ENCODE measurements at regions not wholly inside any gene's neighbourhood (a gene's known extent, or its start where the extent isn't known, plus 50 kb on each side); places are given as distances from the start of the nearest gene placed in this dataset.

DNA sequence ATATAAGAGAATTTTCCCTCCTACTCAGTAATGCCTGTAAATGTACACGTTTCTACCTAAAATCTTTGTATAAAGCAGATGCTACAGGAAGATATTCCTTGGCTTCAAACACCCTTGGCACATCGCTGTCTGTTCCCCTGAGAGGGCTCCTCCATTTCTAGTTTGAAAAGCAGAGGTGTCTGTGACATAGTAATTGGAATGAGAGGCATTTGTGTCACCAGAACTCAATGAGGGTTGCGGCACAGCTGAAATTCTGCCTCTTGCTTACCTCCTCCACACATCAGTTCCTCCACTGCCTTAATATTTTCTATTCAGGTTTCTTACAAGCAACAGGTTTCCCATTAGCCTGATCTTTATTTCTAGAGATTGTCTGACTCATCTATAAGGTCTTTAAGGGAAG is 359.9 kb upstream of the DCC start:
- Histone ChIP-seq H3K4me3 (ENCODE audit: low read depth, low read length) (no peak overlapping the region), H3K27ac (ENCODE audit: insufficient read depth, low read length, poor library complexity, severe bottlenecking) (no peak overlapping the region), H3K27me3 (ENCODE audit: control insufficient read depth, insufficient read depth, low read length) (no peaks in the 10 kb centered on the region), H3K9me3 (ENCODE audit: control insufficient read depth in 2 of 2, low read length in 2 of 2) (no peaks in the 10 kb centered on the region), H3K36me3 (ENCODE audit: control insufficient read depth, insufficient read depth, low read length) (no peaks in the 10 kb centered on the region), H3K4me1 (ENCODE audit: control insufficient read depth, insufficient read depth, low read length, poor library complexity, severe bottlenecking) (no peaks in the 10 kb centered on the region)
- Mint-ChIP-seq H3K4me1 (no peaks in the 10 kb centered on the region), H3K27me3 (no peaks in the 10 kb centered on the region), H3K36me3 (no peaks in the 10 kb centered on the region), H3K9me3 (peaks cover 0 to 6% (median 3%) of the 10 kb centered on the region in 7 donors), H3K27ac (no peak overlapping the region), H3K4me3 (no peak overlapping the region)
- no peak for DNase-seq
- no peak for ATAC-seq (ENCODE audit: low read depth in 2 of 2)

DNA sequence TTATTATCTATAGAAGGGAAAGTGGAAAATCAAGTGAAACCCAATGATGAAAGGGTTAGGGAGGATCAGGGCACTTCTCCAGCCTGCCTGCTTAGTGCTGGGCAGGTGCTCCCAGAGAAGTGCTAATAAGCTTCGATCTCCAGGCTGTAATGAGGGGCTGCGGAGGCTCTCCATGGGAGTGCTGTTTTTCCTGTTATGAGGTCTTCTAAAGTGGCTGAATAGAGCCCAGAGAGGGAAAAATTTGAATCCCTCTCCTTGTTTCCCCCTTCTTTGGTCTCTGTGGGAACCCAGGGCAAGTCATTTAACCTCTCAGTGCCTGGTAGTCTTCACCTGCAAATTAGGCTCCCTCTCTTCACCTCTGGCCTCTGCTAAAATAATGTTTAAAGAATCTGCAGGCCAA is 351.7 kb upstream of the DCC start:
- H3K27me3 Mint-ChIP-seq: no peaks in the 10 kb centered on the region
- H3K27me3 ChIP-seq (ENCODE audit: control insufficient read depth, insufficient read depth, low read length): no peaks in the 10 kb centered on the region
- no peaks in the 10 kb centered on the region for H3K36me3 Mint-ChIP-seq
- H3K9me3 ChIP-seq (ENCODE audit: control insufficient read depth in 2 of 2, low read length in 2 of 2): no peaks in the 10 kb centered on the region
- H3K36me3 ChIP-seq (ENCODE audit: control insufficient read depth, insufficient read depth, low read length): no peaks in the 10 kb centered on the region
- H3K4me1 ChIP-seq (ENCODE audit: control insufficient read depth, insufficient read depth, low read length, poor library complexity, severe bottlenecking): no peaks in the 10 kb centered on the region
- DNase-seq: no peak
- no peak overlapping the region for H3K27ac ChIP-seq (ENCODE audit: insufficient read depth, low read length, poor library complexity, severe bottlenecking)
- H3K27ac Mint-ChIP-seq: no peak overlapping the region
- no peak overlapping the region for H3K4me3 Mint-ChIP-seq
- no peaks in the 10 kb centered on the region for H3K4me1 Mint-ChIP-seq
- H3K9me3 Mint-ChIP-seq: peaks cover 0 to 10% (median 3%) of the 10 kb centered on the region in 7 donors
- no peak overlapping the region for H3K4me3 ChIP-seq (ENCODE audit: low read depth, low read length)
- ATAC-seq (ENCODE audit: low read depth in 2 of 2): no peak

DNA sequence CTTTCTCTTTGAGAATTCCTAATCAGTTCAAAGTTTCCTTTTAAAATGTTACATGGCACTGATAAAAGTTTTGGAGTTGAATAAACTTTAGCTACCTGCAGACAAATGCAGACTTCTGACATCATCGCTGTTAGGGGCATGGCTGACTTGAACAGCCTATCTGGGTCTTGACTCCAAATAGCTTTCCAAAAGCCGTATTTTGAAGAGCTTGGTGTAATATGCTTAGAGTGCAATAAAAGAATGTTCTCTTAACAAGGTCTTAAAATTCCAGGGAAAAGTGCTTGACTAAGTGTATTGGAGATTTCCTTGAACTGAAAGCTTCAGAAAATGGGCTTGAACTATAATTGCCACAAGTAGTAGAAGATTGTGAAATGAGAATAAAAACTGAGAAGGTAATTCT is 342.9 kb upstream of the DCC start:
- no peaks in the 10 kb centered on the region for H3K36me3 Mint-ChIP-seq
- Histone ChIP-seq H3K4me1 (ENCODE audit: control insufficient read depth, insufficient read depth, low read length, poor library complexity, severe bottlenecking) (no peaks in the 10 kb centered on the region), H3K27me3 (ENCODE audit: control insufficient read depth, insufficient read depth, low read length) (no peaks in the 10 kb centered on the region), H3K9me3 (ENCODE audit: control insufficient read depth in 2 of 2, low read length in 2 of 2) (no peaks in the 10 kb centered on the region), H3K4me3 (ENCODE audit: low read depth, low read length) (no peak overlapping the region), H3K36me3 (ENCODE audit: control insufficient read depth, insufficient read depth, low read length) (no peaks in the 10 kb centered on the region), H3K27ac (ENCODE audit: insufficient read depth, low read length, poor library complexity, severe bottlenecking) (no peak overlapping the region)
- ATAC-seq (ENCODE audit: low read depth in 2 of 2) (no peak), DNase-seq (no peak)
- H3K9me3 Mint-ChIP-seq: peaks cover 0 to 7% (median 4%) of the 10 kb centered on the region in 7 donors
- no peaks in the 10 kb centered on the region for H3K27me3 Mint-ChIP-seq
- H3K4me1 Mint-ChIP-seq: no peaks in the 10 kb centered on the region
- no peak overlapping the region for H3K4me3 Mint-ChIP-seq
- no peak overlapping the region for H3K27ac Mint-ChIP-seq

DNA sequence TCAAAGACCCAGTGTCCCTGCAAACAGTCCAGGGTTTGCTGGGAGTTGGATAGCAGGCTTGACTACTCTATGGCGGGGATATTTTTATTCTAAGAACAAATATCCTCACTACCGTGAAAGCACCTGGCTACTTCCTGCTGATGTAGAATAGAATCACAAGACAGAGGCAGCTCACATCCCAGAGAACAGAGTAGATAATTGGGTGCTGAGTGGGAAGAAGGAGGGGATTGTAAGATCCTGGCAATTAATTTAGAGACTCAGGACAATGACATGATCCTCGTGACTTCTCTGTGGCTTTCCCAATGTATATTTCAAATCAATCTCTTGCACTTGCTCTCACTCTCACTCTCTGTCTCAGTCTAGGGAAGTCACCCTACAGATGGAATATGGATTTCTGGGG is 341.9 kb upstream of the DCC start:
- no peak for ATAC-seq (ENCODE audit: low read depth in 2 of 2)
- no peak overlapping the region for H3K4me3 Mint-ChIP-seq
- no peaks in the 10 kb centered on the region for H3K27me3 Mint-ChIP-seq
- no peak for DNase-seq
- H3K9me3 Mint-ChIP-seq: peaks cover 0 to 6% (median 1%) of the 10 kb centered on the region in 7 donors
- no peak overlapping the region for H3K27ac Mint-ChIP-seq
- no peak overlapping the region for H3K4me3 ChIP-seq (ENCODE audit: low read depth, low read length)
- no peaks in the 10 kb centered on the region for H3K36me3 Mint-ChIP-seq
- no peaks in the 10 kb centered on the region for H3K27me3 ChIP-seq (ENCODE audit: control insufficient read depth, insufficient read depth, low read length)
- H3K27ac ChIP-seq (ENCODE audit: insufficient read depth, low read length, poor library complexity, severe bottlenecking): no peak overlapping the region
- no peaks in the 10 kb centered on the region for H3K36me3 ChIP-seq (ENCODE audit: control insufficient read depth, insufficient read depth, low read length)
- H3K4me1 Mint-ChIP-seq: no peaks in the 10 kb centered on the region
- no peaks in the 10 kb centered on the region for H3K4me1 ChIP-seq (ENCODE audit: control insufficient read depth, insufficient read depth, low read length, poor library complexity, severe bottlenecking)
- no peaks in the 10 kb centered on the region for H3K9me3 ChIP-seq (ENCODE audit: control insufficient read depth in 2 of 2, low read length in 2 of 2)

DNA sequence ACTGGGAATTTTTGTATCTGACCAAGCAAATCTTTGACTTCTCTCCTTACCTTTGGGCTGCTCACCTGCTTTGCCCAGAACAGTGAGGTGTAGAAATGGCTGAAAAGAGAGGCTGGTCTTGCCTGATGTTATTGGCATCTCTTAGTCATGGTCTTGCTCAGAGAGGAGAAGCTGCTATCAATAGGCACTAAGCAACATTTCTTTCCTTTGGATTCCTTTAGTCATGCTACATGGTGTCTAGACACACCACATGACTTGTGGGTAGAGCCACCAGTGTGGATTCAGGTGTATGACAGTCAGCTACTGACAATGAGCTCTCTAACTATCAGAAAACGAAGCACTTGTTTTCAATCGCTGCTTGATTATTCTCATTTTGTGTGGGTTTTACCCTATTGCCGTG is 341.3 kb upstream of the DCC start:
- Histone ChIP-seq H3K27me3 (ENCODE audit: control insufficient read depth, insufficient read depth, low read length) (no peaks in the 10 kb centered on the region), H3K27ac (ENCODE audit: insufficient read depth, low read length, poor library complexity, severe bottlenecking) (no peak overlapping the region), H3K36me3 (ENCODE audit: control insufficient read depth, insufficient read depth, low read length) (no peaks in the 10 kb centered on the region), H3K4me3 (ENCODE audit: low read depth, low read length) (no peak overlapping the region), H3K9me3 (ENCODE audit: control insufficient read depth in 2 of 2, low read length in 2 of 2) (no peaks in the 10 kb centered on the region), H3K4me1 (ENCODE audit: control insufficient read depth, insufficient read depth, low read length, poor library complexity, severe bottlenecking) (no peaks in the 10 kb centered on the region)
- ATAC-seq (ENCODE audit: low read depth in 2 of 2) (no peak), DNase-seq (no peak)
- Mint-ChIP-seq H3K9me3 (peaks cover 0 to 5% (median 1%) of the 10 kb centered on the region in 7 donors), H3K36me3 (no peaks in the 10 kb centered on the region), H3K4me1 (no peaks in the 10 kb centered on the region), H3K27ac (no peak overlapping the region), H3K4me3 (no peak overlapping the region), H3K27me3 (no peaks in the 10 kb centered on the region)

DNA sequence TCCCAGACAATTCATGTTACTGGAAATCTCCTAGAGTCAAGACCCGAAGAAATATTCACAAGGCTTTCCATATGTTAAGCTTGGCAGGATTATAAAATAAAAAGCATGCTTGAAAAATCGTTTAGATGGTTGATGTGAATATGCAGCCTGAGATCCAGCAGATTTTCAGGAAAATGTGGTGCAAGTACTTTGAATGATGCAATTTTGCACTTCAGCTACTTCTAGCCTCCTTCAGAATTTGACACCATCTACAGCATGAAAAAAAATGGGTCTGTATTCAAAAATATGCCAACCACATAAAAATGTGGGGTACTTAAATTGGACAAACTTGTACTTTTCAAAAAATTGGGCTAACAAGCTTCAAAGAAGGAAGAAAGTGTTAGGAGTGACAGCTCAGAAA is 340.6 kb upstream of the DCC start:
- Mint-ChIP-seq H3K4me3 (peak overlapping the region in 1 of 4 donors; percentile 38), H3K36me3 (no peaks in the 10 kb centered on the region), H3K9me3 (peaks cover 0 to 5% (median 0%) of the 10 kb centered on the region in 7 donors), H3K27ac (no peak overlapping the region), H3K27me3 (no peaks in the 10 kb centered on the region), H3K4me1 (no peaks in the 10 kb centered on the region)
- Histone ChIP-seq H3K4me1 (ENCODE audit: control insufficient read depth, insufficient read depth, low read length, poor library complexity, severe bottlenecking) (no peaks in the 10 kb centered on the region), H3K9me3 (ENCODE audit: control insufficient read depth in 2 of 2, low read length in 2 of 2) (no peaks in the 10 kb centered on the region), H3K27me3 (ENCODE audit: control insufficient read depth, insufficient read depth, low read length) (no peaks in the 10 kb centered on the region), H3K27ac (ENCODE audit: insufficient read depth, low read length, poor library complexity, severe bottlenecking) (no peak overlapping the region), H3K36me3 (ENCODE audit: control insufficient read depth, insufficient read depth, low read length) (no peaks in the 10 kb centered on the region), H3K4me3 (ENCODE audit: low read depth, low read length) (no peak overlapping the region)
- ATAC-seq (ENCODE audit: low read depth in 2 of 2): no peak
- DNase-seq: no peak

DNA sequence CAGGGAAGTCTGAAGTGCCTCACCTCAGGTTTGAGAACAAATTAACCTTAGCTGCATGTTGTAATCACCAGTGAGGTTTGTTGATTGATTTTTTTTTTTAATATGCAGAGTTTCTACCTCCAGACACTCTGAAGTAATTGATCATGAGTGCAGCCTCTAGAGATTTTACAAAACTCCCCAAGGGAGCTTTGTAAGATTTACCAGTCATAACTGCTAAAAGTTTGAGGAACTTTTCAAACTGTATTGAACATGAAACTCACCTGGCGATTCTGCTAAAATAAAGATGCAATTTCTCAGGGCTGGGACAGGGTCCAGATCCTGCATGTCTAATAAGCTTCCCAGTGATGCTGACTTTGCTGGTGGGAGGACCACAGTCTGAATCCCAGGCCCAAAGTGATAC is 339.6 kb upstream of the DCC start:
- no peaks in the 10 kb centered on the region for H3K36me3 Mint-ChIP-seq
- H3K27me3 Mint-ChIP-seq: no peaks in the 10 kb centered on the region
- no peaks in the 10 kb centered on the region for H3K4me1 ChIP-seq (ENCODE audit: control insufficient read depth, insufficient read depth, low read length, poor library complexity, severe bottlenecking)
- no peak overlapping the region for H3K4me3 ChIP-seq (ENCODE audit: low read depth, low read length)
- DNase-seq (no peak), ATAC-seq (ENCODE audit: low read depth in 2 of 2) (no peak)
- no peaks in the 10 kb centered on the region for H3K9me3 ChIP-seq (ENCODE audit: control insufficient read depth in 2 of 2, low read length in 2 of 2)
- no peak overlapping the region for H3K4me3 Mint-ChIP-seq
- no peaks in the 10 kb centered on the region for H3K36me3 ChIP-seq (ENCODE audit: control insufficient read depth, insufficient read depth, low read length)
- peaks cover 0 to 3% (median 0%) of the 10 kb centered on the region in 7 donors for H3K9me3 Mint-ChIP-seq
- no peaks in the 10 kb centered on the region for H3K4me1 Mint-ChIP-seq
- H3K27me3 ChIP-seq (ENCODE audit: control insufficient read depth, insufficient read depth, low read length): no peaks in the 10 kb centered on the region
- H3K27ac Mint-ChIP-seq: no peak overlapping the region
- H3K27ac ChIP-seq (ENCODE audit: insufficient read depth, low read length, poor library complexity, severe bottlenecking): no peak overlapping the region

DNA sequence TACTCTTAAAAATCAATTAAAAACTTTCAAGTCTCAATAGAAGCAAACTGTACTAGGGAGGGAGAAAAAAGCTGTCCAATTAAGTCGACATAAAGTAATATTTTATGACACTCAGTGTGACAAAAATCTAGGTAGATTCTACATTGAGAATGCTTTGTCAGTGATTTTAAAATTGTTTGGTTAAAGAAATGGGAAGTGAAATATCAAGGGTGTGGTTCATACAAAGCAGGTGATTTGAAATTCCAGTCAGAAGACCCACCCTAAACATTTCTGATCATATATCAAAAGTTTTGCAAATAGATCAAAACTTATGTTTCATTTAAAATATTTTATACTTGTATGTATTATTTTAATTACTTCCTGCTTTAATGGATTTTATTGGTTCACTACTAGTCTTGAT is 338.9 kb upstream of the DCC start:
- no peaks in the 10 kb centered on the region for H3K27me3 ChIP-seq (ENCODE audit: control insufficient read depth, insufficient read depth, low read length)

More for the DNA sequence above, 338.9 kb upstream of the DCC start:
- Mint-ChIP-seq H3K27me3 (no peaks in the 10 kb centered on the region), H3K4me1 (no peaks in the 10 kb centered on the region), H3K4me3 (no peak overlapping the region), H3K36me3 (no peaks in the 10 kb centered on the region), H3K9me3 (peaks cover 0 to 5% (median 0%) of the 10 kb centered on the region in 7 donors), H3K27ac (no peak overlapping the region)
- no peaks in the 10 kb centered on the region for H3K36me3 ChIP-seq (ENCODE audit: control insufficient read depth, insufficient read depth, low read length)
- no peak overlapping the region for H3K4me3 ChIP-seq (ENCODE audit: low read depth, low read length)
- no peak for DNase-seq
- H3K4me1 ChIP-seq (ENCODE audit: control insufficient read depth, insufficient read depth, low read length, poor library complexity, severe bottlenecking): no peaks in the 10 kb centered on the region
- ATAC-seq (ENCODE audit: low read depth in 2 of 2): no peak
- no peaks in the 10 kb centered on the region for H3K9me3 ChIP-seq (ENCODE audit: control insufficient read depth in 2 of 2, low read length in 2 of 2)
- H3K27ac ChIP-seq (ENCODE audit: insufficient read depth, low read length, poor library complexity, severe bottlenecking): no peak overlapping the region
